ENCODE measurements at regions not wholly inside any gene's neighbourhood (a gene's known extent, or its start where the extent isn't known, plus 50 kb on each side); places are given as distances from the start of the nearest gene placed in this dataset.

- H3K4me1 Mint-ChIP-seq, result no peaks in the 10 kb centered on the region
- no peaks in the 10 kb centered on the region for H3K36me3 Mint-ChIP-seq (ENCODE audit: low read depth)
- H3K4me3 Mint-ChIP-seq, result no peak overlapping the region
- no peaks in the 10 kb centered on the region for H3K27me3 Mint-ChIP-seq
- H3K9me3 ChIP-seq (ENCODE audit: control insufficient read depth, low read length, poor library complexity, severe bottlenecking), result no peaks in the 10 kb centered on the region
- ATAC-seq (no peak), DNase-seq (no peak)
- no peak overlapping the region for H3K27ac Mint-ChIP-seq
Measured at GRCh38 chr6:91341473-91341872, 754.6 kb upstream of the MAP3K7 start.

GRCh38 chr6:91340896-91341395 is 754.1 kb upstream of the MAP3K7 start:
- DNase-seq, result no peak
- Mint-ChIP-seq H3K36me3 (ENCODE audit: low read depth) (no peaks in the 10 kb centered on the region), H3K4me1 (no peaks in the 10 kb centered on the region), H3K4me3 (no peak overlapping the region), H3K27me3 (no peaks in the 10 kb centered on the region), H3K27ac (no peak overlapping the region)
- no peaks in the 10 kb centered on the region for H3K9me3 ChIP-seq (ENCODE audit: control insufficient read depth, low read length, poor library complexity, severe bottlenecking)
- no peak for ATAC-seq

GRCh38 chr6:91337967-91338366 is 751.1 kb upstream of the MAP3K7 start:
- no peak overlapping the region for H3K27ac Mint-ChIP-seq
- H3K36me3 Mint-ChIP-seq (ENCODE audit: low read depth), result no peaks in the 10 kb centered on the region
- no peaks in the 10 kb centered on the region for H3K4me1 Mint-ChIP-seq
- H3K9me3 ChIP-seq (ENCODE audit: control insufficient read depth, low read length, poor library complexity, severe bottlenecking), result no peaks in the 10 kb centered on the region
- DNase-seq, result no peak
- H3K27me3 Mint-ChIP-seq, result no peaks in the 10 kb centered on the region
- no peak for ATAC-seq
- no peak overlapping the region for H3K4me3 Mint-ChIP-seq

GRCh38 chr6:91330896-91331295 is 744.0 kb upstream of the MAP3K7 start:
- DNase-seq (no peak), ATAC-seq (no peak)
- no peaks in the 10 kb centered on the region for H3K36me3 Mint-ChIP-seq (ENCODE audit: low read depth)
- H3K27me3 Mint-ChIP-seq, result no peaks in the 10 kb centered on the region
- no peaks in the 10 kb centered on the region for H3K9me3 ChIP-seq (ENCODE audit: control insufficient read depth, low read length, poor library complexity, severe bottlenecking)
- H3K4me3 Mint-ChIP-seq, result no peak overlapping the region
- H3K4me1 Mint-ChIP-seq, result no peaks in the 10 kb centered on the region
- no peak overlapping the region for H3K27ac Mint-ChIP-seq

- no peak overlapping the region for H3K4me3 Mint-ChIP-seq
- no peaks in the 10 kb centered on the region for H3K27me3 Mint-ChIP-seq
- ATAC-seq (no peak), DNase-seq (no peak)
- H3K4me1 Mint-ChIP-seq, result no peaks in the 10 kb centered on the region
- no peaks in the 10 kb centered on the region for H3K36me3 Mint-ChIP-seq (ENCODE audit: low read depth)
- no peak overlapping the region for H3K27ac Mint-ChIP-seq
- no peaks in the 10 kb centered on the region for H3K9me3 ChIP-seq (ENCODE audit: control insufficient read depth, low read length, poor library complexity, severe bottlenecking)
Measured at GRCh38 chr6:91328241-91328640, 741.4 kb upstream of the MAP3K7 start.

- Mint-ChIP-seq H3K4me3 (no peak overlapping the region), H3K4me1 (no peaks in the 10 kb centered on the region), H3K27me3 (no peaks in the 10 kb centered on the region), H3K27ac (no peak overlapping the region), H3K36me3 (ENCODE audit: low read depth) (no peaks in the 10 kb centered on the region)
- ATAC-seq, result no peak
- H3K9me3 ChIP-seq (ENCODE audit: control insufficient read depth, low read length, poor library complexity, severe bottlenecking), result no peaks in the 10 kb centered on the region
- DNase-seq, result no peak
Measured at GRCh38 chr6:91324711-91325110, 737.8 kb upstream of the MAP3K7 start.

- Mint-ChIP-seq H3K4me3 (no peak overlapping the region), H3K27me3 (no peaks in the 10 kb centered on the region), H3K36me3 (ENCODE audit: low read depth) (no peaks in the 10 kb centered on the region), H3K4me1 (no peaks in the 10 kb centered on the region), H3K27ac (no peak overlapping the region)
- H3K9me3 ChIP-seq (ENCODE audit: control insufficient read depth, low read length, poor library complexity, severe bottlenecking), result no peaks in the 10 kb centered on the region
- ATAC-seq, result no peak
- no peak for DNase-seq
Measured at GRCh38 chr6:91317984-91318383, 731.1 kb upstream of the MAP3K7 start.

GRCh38 chr6:91317247-91317835 is 730.5 kb upstream of the MAP3K7 start:
- no peaks in the 10 kb centered on the region for H3K27me3 Mint-ChIP-seq
- peaks cover 1% of the 10 kb centered on the region for H3K9me3 ChIP-seq (ENCODE audit: control insufficient read depth, low read length, poor library complexity, severe bottlenecking)
- H3K4me1 Mint-ChIP-seq, result no peaks in the 10 kb centered on the region
- no peaks in the 10 kb centered on the region for H3K36me3 Mint-ChIP-seq (ENCODE audit: low read depth)
- no peak overlapping the region for H3K4me3 Mint-ChIP-seq
- H3K27ac Mint-ChIP-seq, result no peak overlapping the region
- DNase-seq (no peak), ATAC-seq (no peak)

GRCh38 chr6:91310178-91310577 is 723.3 kb upstream of the MAP3K7 start:
- ATAC-seq (no peak), DNase-seq (no peak)
- H3K9me3 ChIP-seq (ENCODE audit: control insufficient read depth, low read length, poor library complexity, severe bottlenecking), result peaks cover 2% of the 10 kb centered on the region
- H3K36me3 Mint-ChIP-seq (ENCODE audit: low read depth), result no peaks in the 10 kb centered on the region
- no peaks in the 10 kb centered on the region for H3K27me3 Mint-ChIP-seq
- H3K4me1 Mint-ChIP-seq, result no peaks in the 10 kb centered on the region
- no peak overlapping the region for H3K27ac Mint-ChIP-seq
- no peak overlapping the region for H3K4me3 Mint-ChIP-seq

GRCh38 chr6:91305755-91306154 is 718.9 kb upstream of the MAP3K7 start:
- H3K9me3 ChIP-seq (ENCODE audit: control insufficient read depth, low read length, poor library complexity, severe bottlenecking), result no peaks in the 10 kb centered on the region
- H3K27ac Mint-ChIP-seq, result no peak overlapping the region
- no peaks in the 10 kb centered on the region for H3K36me3 Mint-ChIP-seq (ENCODE audit: low read depth)
- H3K27me3 Mint-ChIP-seq, result no peaks in the 10 kb centered on the region
- H3K4me3 Mint-ChIP-seq, result no peak overlapping the region
- ATAC-seq, result no peak
- no peaks in the 10 kb centered on the region for H3K4me1 Mint-ChIP-seq
- no peak for DNase-seq

- ATAC-seq (no peak), DNase-seq (no peak)
- H3K4me1 Mint-ChIP-seq, result no peaks in the 10 kb centered on the region
- no peak overlapping the region for H3K27ac Mint-ChIP-seq
- no peaks in the 10 kb centered on the region for H3K9me3 ChIP-seq (ENCODE audit: control insufficient read depth, low read length, poor library complexity, severe bottlenecking)
- no peaks in the 10 kb centered on the region for H3K27me3 Mint-ChIP-seq
- no peaks in the 10 kb centered on the region for H3K36me3 Mint-ChIP-seq (ENCODE audit: low read depth)
- no peak overlapping the region for H3K4me3 Mint-ChIP-seq
Measured at GRCh38 chr6:91304521-91304920, 717.6 kb upstream of the MAP3K7 start.

GRCh38 chr6:91303326-91303725 is 716.5 kb upstream of the MAP3K7 start:
- H3K36me3 Mint-ChIP-seq (ENCODE audit: low read depth), result no peaks in the 10 kb centered on the region
- no peak overlapping the region for H3K27ac Mint-ChIP-seq
- no peak for DNase-seq
- H3K4me1 Mint-ChIP-seq, result no peaks in the 10 kb centered on the region
- no peak for ATAC-seq
- H3K4me3 Mint-ChIP-seq, result no peak overlapping the region
- H3K27me3 Mint-ChIP-seq, result no peaks in the 10 kb centered on the region
- no peaks in the 10 kb centered on the region for H3K9me3 ChIP-seq (ENCODE audit: control insufficient read depth, low read length, poor library complexity, severe bottlenecking)

- Mint-ChIP-seq H3K4me3 (no peak overlapping the region), H3K4me1 (no peaks in the 10 kb centered on the region), H3K27me3 (no peaks in the 10 kb centered on the region), H3K27ac (no peak overlapping the region), H3K36me3 (ENCODE audit: low read depth) (no peaks in the 10 kb centered on the region)
- DNase-seq, result no peak
- H3K9me3 ChIP-seq (ENCODE audit: control insufficient read depth, low read length, poor library complexity, severe bottlenecking), result no peaks in the 10 kb centered on the region
- ATAC-seq, result no peak
Measured at GRCh38 chr6:91299544-91300491, 712.9 kb upstream of the MAP3K7 start.
